Epithelial cell of proximal tubule (primary cell): ENCODE measurements at regions not wholly inside any gene's neighbourhood (a gene's known extent, or its start where the extent isn't known, plus 50 kb on each side); places are given as distances from the start of the nearest gene placed in this dataset.

Experiments used
- DNase-seq: peaks from one replicate; pipeline ENCODE4 v3.0.0-alpha.2; 2011; ENCODE audit warnings: low read depth
- H3K4me3 ChIP-seq: 2 replicates; pipeline ENCODE4 v1.5.1; 2011; ENCODE audit warnings: low read depth, mild to moderate bottlenecking, low read length
- CTCF ChIP-seq: conservative IDR thresholded peaks from 2 replicates; pipeline ENCODE4 v1.5.1; 2012; ENCODE audit warnings: low read depth, mild to moderate bottlenecking, low read length

DNA sequence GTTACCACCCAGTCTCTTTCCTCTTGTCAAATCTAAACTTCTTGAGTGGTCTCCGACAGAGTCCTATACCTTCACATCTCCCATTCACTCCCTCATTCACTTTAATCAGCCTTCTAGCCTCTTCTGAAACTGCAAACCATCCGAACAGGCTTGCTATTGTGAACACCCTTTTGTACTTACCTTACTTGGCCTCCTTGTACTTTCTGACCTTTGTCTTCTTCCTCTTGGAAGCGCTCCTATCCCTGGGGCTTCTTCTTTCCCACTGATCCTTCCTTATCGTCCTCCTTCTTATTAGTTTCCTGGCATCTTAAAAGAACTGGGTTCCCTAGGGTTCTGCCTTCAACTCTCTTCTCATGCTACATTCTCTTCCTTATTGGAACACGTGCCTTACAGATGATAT lies 76.9 kb upstream of the HIF1A start:
- H3K4me3 ChIP-seq, result no peak overlapping the region
- DNase-seq, result no peak
- TF ChIP-seq CTCF, result no peak

DNA sequence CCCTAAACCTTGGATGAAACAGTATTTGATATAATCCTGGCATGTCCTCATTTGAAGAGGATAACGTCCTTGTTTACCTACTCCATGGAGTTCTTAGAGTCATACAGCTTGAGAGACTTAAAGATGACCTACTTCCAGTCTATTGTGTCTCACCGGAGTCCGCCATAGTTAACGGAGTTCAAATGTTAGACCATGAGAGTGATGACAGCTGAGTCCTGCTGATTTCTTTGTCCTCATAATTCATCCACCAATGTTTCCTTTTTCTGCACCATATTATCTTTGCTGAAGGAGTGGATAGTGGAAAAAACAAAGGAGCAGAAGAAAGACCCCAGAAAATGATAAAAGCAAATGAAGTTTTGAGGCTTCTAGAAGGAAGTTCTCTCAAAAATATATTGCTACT lies 75.8 kb upstream of the HIF1A start:
- no peak overlapping the region for H3K4me3 ChIP-seq
- no peak for DNase-seq
- TF ChIP-seq CTCF, result no peak

- no peak for DNase-seq
- H3K4me3 ChIP-seq, result no peak overlapping the region
Observed at GRCh38 chr14:61620130-61620946, 75.0 kb upstream of the HIF1A start.

GRCh38 chr14:61621444-61621843 lies 73.9 kb upstream of the HIF1A start:
- no peak for DNase-seq
- H3K4me3 ChIP-seq, result no peak overlapping the region
- no peak for TF ChIP-seq CTCF

More at GRCh38 chr14:61620130-61620946, 75.0 kb upstream of the HIF1A start:
- no peak for TF ChIP-seq CTCF

- no peak for TF ChIP-seq CTCF
- DNase-seq, result no peak
- H3K4me3 ChIP-seq, result no peak overlapping the region
Observed at GRCh38 chr14:61622051-61622450, 73.3 kb upstream of the HIF1A start.

DNA sequence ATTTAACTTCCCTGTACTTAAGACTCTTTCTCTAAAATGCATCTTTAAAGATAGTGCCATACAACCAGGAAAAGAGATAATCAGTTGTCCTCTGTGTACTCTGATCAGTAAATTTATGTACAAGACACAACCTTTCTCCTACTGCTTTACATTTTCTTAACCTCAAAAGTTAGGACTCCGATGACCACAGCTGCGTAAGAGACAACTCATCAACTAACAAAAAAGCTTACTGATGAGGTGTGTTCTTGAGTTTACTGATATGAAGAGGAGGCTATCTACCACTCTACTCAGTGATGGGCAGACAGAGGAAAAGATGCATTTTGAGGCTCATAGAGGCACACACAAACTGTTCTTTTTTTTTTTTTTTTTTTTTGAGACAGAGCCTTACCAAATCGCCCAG lies 71.4 kb upstream of the HIF1A start:
- no peak for DNase-seq
- H3K4me3 ChIP-seq, result no peak overlapping the region
- TF ChIP-seq CTCF, result no peak

DNA sequence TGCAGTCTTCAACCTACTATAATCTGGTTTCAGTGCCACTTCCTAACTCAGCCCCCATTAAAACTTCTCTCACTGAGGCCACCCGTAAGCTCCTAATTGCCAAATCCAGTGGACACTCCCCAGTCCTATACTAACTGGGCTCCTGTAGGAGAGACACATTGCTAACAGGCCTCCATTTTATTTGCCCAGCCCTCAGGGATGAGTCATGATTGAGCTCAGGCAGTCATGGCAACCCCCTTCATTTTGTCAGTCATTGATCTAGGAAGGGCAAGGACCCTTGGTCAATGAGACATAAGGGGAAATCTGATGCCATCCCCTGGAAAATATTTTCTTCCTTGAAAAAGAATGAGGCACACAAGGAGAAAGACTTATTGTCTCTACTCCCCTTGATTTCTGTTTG lies 70.1 kb upstream of the HIF1A start:
- no peak for DNase-seq
- H3K4me3 ChIP-seq, result no peak overlapping the region
- no peak for TF ChIP-seq CTCF
